ENCODE measurements at regions not wholly inside any gene's neighbourhood (a gene's known extent, or its start where the extent isn't known, plus 50 kb on each side); places are given as distances from the start of the nearest gene placed in this dataset.

- no peak for DNase-seq (ENCODE audit: low spot score)
- CTCF ChIA-PET (ENCODE audit: unreplicated experiment) = no interaction called here
- H3K9me2 ChIP-seq (ENCODE audit: insufficient read depth, low read length) = no peaks in the 10 kb centered on the region
- H3K4me3 ChIP-seq (ENCODE audit: low read depth, low read length, poor library complexity, severe bottlenecking) = no peak overlapping the region
- no peak overlapping the region for H2AFZ ChIP-seq (ENCODE audit: low read length)
- BruUV-seq (replicated peaks) = no TSS peak
- H4K20me1 ChIP-seq (ENCODE audit: insufficient read depth, low read length) = no peaks in the 10 kb centered on the region
- TF ChIP-seq CTCF (conservative IDR thresholded peaks at IDR 0.05; ENCODE audit: low read length) = no peak
- no peak for TF ChIP-seq EZH2phosphoT487 (IDR thresholded peaks at IDR 0.05; ENCODE audit: borderline replicate concordance, low read depth, low read length)
- H3K36me3 ChIP-seq (ENCODE audit: insufficient read depth, low read length) = no peaks in the 10 kb centered on the region
- H3K4me2 ChIP-seq (ENCODE audit: low read length) = no peak overlapping the region
- no peaks in the 10 kb centered on the region for H3K4me1 ChIP-seq (ENCODE audit: insufficient read depth, low read length, poor library complexity, severe bottlenecking)
- no peaks in the 10 kb centered on the region for H3K79me2 ChIP-seq (ENCODE audit: insufficient read depth, low read depth, low read length)
- POLR2A ChIA-PET = no interaction called here
- no peaks in the 10 kb centered on the region for H3K9me3 ChIP-seq (ENCODE audit: low read length)
- no peak overlapping the region for H3K27ac ChIP-seq (ENCODE audit: low read depth, low read length, poor library complexity, severe bottlenecking)
- intact Hi-C loops (cut with micrococcal nuclease; ENCODE audit: unreplicated experiment) = no loop called here
These were observed 174.7 kb upstream of the ALG10B start for GRCh38 chr12:38141861-38142260.

- ChIA-PET CTCF (ENCODE audit: unreplicated experiment) (no interaction called here), POLR2A (interaction anchor here (1.1 kb wide), 1 partner anchor 90 kb away, joined by 3 read pairs; no protein-coding TSS in a partner anchor)
- Histone ChIP-seq H3K4me2 (ENCODE audit: low read length) (no peak overlapping the region), H3K4me1 (ENCODE audit: insufficient read depth, low read length, poor library complexity, severe bottlenecking) (no peaks in the 10 kb centered on the region), H3K79me2 (ENCODE audit: insufficient read depth, low read depth, low read length) (no peaks in the 10 kb centered on the region), H3K36me3 (ENCODE audit: insufficient read depth, low read length) (no peaks in the 10 kb centered on the region), H4K20me1 (ENCODE audit: insufficient read depth, low read length) (no peaks in the 10 kb centered on the region), H3K4me3 (ENCODE audit: low read depth, low read length, poor library complexity, severe bottlenecking) (no peak overlapping the region), H3K9me2 (ENCODE audit: insufficient read depth, low read length) (no peaks in the 10 kb centered on the region), H2AFZ (ENCODE audit: low read length) (no peak overlapping the region), H3K9me3 (ENCODE audit: low read length) (no peaks in the 10 kb centered on the region), H3K27ac (ENCODE audit: low read depth, low read length, poor library complexity, severe bottlenecking) (no peak overlapping the region)
- BruUV-seq (replicated peaks) = no TSS peak
- TF ChIP-seq CTCF (conservative IDR thresholded peaks at IDR 0.05; ENCODE audit: low read length) (no peak), EZH2phosphoT487 (IDR thresholded peaks at IDR 0.05; ENCODE audit: borderline replicate concordance, low read depth, low read length) (no peak)
- intact Hi-C loops (cut with micrococcal nuclease; ENCODE audit: unreplicated experiment) = no loop called here
- no peak for DNase-seq (ENCODE audit: low spot score)
These were observed 173.6 kb upstream of the ALG10B start for GRCh38 chr12:38142974-38143373.

- no peaks in the 10 kb centered on the region for H3K36me3 ChIP-seq (ENCODE audit: insufficient read depth, low read length)
- no peaks in the 10 kb centered on the region for H3K4me1 ChIP-seq (ENCODE audit: insufficient read depth, low read length, poor library complexity, severe bottlenecking)
- ChIA-PET CTCF (ENCODE audit: unreplicated experiment) (no interaction called here), POLR2A (interaction anchor here (1.1 kb wide), 1 partner anchor 88 kb away, joined by 3 read pairs; no protein-coding TSS in a partner anchor)
- DNase-seq (ENCODE audit: low spot score) = no peak
- TF ChIP-seq CTCF (conservative IDR thresholded peaks at IDR 0.05; ENCODE audit: low read length) (no peak), EZH2phosphoT487 (IDR thresholded peaks at IDR 0.05; ENCODE audit: borderline replicate concordance, low read depth, low read length) (no peak)
- H3K9me2 ChIP-seq (ENCODE audit: insufficient read depth, low read length) = no peaks in the 10 kb centered on the region
- no TSS peak for BruUV-seq (replicated peaks)
- no peak overlapping the region for H2AFZ ChIP-seq (ENCODE audit: low read length)
- H3K79me2 ChIP-seq (ENCODE audit: insufficient read depth, low read depth, low read length) = no peaks in the 10 kb centered on the region
- H4K20me1 ChIP-seq (ENCODE audit: insufficient read depth, low read length) = no peaks in the 10 kb centered on the region
- H3K9me3 ChIP-seq (ENCODE audit: low read length) = no peaks in the 10 kb centered on the region
- H3K4me2 ChIP-seq (ENCODE audit: low read length) = no peak overlapping the region
- H3K27ac ChIP-seq (ENCODE audit: low read depth, low read length, poor library complexity, severe bottlenecking) = no peak overlapping the region
- intact Hi-C loops (cut with micrococcal nuclease; ENCODE audit: unreplicated experiment) = no loop called here
- H3K4me3 ChIP-seq (ENCODE audit: low read depth, low read length, poor library complexity, severe bottlenecking) = no peak overlapping the region
These were observed 172.5 kb upstream of the ALG10B start for GRCh38 chr12:38144049-38144448.
